Colonic mucosa (tissue), 4 donors: ENCODE measurements at regions not wholly inside any gene's neighbourhood (a gene's known extent, or its start where the extent isn't known, plus 50 kb on each side); places are given as distances from the start of the nearest gene placed in this dataset.

Source experiments
- DNase-seq: peaks from one replicate; pipeline ENCODE4 v3.0.0-alpha.2; 2020
- H3K27ac ChIP-seq: fragments of 200-600 bp; one replicate; pipeline ENCODE4 v1.8.0; 2021
- H3K27me3 ChIP-seq: fragments of 200-600 bp; one replicate; pipeline ENCODE4 v1.8.0; 2021
- H3K36me3 ChIP-seq: fragments of 200-600 bp; one replicate; pipeline ENCODE4 v1.8.0; 2021
- H3K4me1 ChIP-seq: fragments of 200-600 bp; one replicate; pipeline ENCODE4 v1.8.0; 2021; ENCODE audit warnings: mild to moderate bottlenecking
- H3K4me3 ChIP-seq: fragments of 200-600 bp; one replicate; pipeline ENCODE4 v1.8.0; 2021
- H3K9ac ChIP-seq, 2 donors: one replicate each; pipeline ENCODE4 v1.7.0; 2013; ENCODE audit warnings: control low read depth in 2 of 2, low read depth in 2 of 2, low read length in 2 of 2
- H3K9me3 ChIP-seq: fragments of 200-600 bp; one replicate; pipeline ENCODE4 v1.8.0; 2021
- intact Hi-C: fragments of 100-400 bp; cut with DNase I; formaldehyde crosslinking; loops from one replicate; pipeline ENCODE4 v1.14.1; 2022
- TF ChIP-seq, protein P1 (sequence below): fragments of 200-600 bp; IDR thresholded peaks from one replicate; pipeline ENCODE4 v1.8.0; 2022; ENCODE audit warnings: antibody characterized with exemption, mild to moderate bottlenecking
- donor health status: healthy.
- donor health status: DM: no; HTN: no; CAD: no.
- donor health status: DM: no; HTN: no; CAD: no.

DNA sequence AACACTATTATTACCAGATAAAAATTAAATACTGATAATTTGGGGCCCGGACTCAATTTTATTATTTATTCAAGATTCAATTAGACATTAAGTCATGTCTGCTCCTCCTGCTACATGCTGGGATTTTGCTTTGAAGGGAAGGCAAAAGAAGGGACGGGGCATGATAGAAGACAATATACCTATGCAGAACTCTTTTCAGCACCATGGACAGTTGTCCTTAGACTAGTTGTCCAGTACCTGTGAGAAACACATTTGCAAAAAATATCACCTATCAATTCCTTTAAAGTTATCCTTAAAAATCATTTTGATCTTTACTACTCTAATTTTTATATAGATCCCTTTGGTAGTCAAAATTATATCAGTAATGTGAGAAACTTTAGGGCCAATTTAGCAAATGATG lies 100.2 kb upstream of the SULT1C3 start:
- no peak for DNase-seq
- intact Hi-C loops: no loop called here

DNA sequence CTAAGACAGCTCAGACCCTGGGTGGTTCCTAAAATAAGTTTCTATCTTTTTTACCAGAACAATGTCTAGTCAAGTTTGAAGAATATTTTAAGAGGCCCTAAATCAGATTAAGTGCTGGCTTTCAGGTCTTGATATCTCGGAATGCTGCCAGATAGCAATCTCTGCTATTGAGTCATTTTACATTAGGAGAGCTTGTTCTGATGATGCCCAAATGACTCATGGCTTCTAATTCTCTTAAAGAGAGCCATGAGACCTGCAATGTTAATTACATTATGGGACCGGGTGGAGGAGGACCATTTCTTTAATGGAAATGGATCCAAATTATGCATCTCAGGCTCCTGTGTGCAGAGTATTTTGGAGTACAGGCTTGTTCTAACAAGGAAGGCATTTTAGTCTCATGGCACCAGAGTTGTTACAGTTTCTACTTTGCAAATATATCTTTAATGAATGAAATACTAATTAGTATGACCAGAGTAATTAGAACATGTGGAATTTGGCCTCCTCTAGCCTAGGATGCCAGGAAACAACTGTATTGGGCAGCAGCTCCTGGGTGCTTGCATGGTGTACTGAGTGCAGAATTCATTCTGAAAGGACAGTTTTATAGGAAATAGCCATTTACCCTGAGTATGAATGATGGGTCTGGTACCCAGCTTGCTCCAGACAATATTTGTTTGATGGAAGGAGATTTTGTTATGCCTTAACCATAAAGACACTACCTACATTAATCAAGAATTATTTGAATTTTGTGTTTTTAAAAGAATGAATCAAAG lies 94.0 kb upstream of the SULT1C3 start:
- no peaks in the 10 kb centered on the region for H3K9me3 ChIP-seq
- intact Hi-C loops: no loop called here
- TF ChIP-seq, protein P1, sequence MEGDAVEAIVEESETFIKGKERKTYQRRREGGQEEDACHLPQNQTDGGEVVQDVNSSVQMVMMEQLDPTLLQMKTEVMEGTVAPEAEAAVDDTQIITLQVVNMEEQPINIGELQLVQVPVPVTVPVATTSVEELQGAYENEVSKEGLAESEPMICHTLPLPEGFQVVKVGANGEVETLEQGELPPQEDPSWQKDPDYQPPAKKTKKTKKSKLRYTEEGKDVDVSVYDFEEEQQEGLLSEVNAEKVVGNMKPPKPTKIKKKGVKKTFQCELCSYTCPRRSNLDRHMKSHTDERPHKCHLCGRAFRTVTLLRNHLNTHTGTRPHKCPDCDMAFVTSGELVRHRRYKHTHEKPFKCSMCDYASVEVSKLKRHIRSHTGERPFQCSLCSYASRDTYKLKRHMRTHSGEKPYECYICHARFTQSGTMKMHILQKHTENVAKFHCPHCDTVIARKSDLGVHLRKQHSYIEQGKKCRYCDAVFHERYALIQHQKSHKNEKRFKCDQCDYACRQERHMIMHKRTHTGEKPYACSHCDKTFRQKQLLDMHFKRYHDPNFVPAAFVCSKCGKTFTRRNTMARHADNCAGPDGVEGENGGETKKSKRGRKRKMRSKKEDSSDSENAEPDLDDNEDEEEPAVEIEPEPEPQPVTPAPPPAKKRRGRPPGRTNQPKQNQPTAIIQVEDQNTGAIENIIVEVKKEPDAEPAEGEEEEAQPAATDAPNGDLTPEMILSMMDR: no peak
- no peak overlapping the region for H3K4me3 ChIP-seq
- H3K36me3 ChIP-seq: no peaks in the 10 kb centered on the region
- no peak for DNase-seq
- H3K27me3 ChIP-seq: no peaks in the 10 kb centered on the region
- H3K9ac ChIP-seq: no peak overlapping the region
- H3K27ac ChIP-seq: no peak overlapping the region
- H3K4me1 ChIP-seq: no peaks in the 10 kb centered on the region

More for the DNA sequence above, 100.2 kb upstream of the SULT1C3 start:
- Histone ChIP-seq H3K4me1 (no peaks in the 10 kb centered on the region), H3K9me3 (no peaks in the 10 kb centered on the region), H3K36me3 (no peaks in the 10 kb centered on the region), H3K27me3 (no peaks in the 10 kb centered on the region), H3K4me3 (no peak overlapping the region), H3K27ac (no peak overlapping the region), H3K9ac (no peak overlapping the region)
- TF ChIP-seq, protein P1: no peak

DNA sequence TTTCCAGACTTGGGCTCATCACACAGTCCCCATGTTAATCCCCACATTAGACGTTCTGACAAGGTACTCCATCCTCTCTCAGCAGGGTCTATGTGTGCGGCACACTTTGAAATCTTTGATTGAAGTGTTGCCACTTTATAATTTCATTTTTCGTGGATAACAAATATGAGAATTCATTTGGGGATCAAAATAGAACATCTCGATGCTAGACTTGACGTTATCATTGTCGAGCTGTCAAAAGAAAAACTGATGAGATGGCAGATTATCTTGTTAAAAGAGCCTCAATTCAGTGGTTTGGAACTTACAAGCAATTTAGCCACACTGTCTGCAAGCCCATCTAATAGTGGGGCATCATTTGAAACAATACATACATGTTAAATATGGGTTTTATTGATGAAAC lies 91.2 kb upstream of the SULT1C3 start:
- no peaks in the 10 kb centered on the region for H3K9me3 ChIP-seq
- TF ChIP-seq, protein P1: no peak
- intact Hi-C loops: no loop called here
- H3K4me1 ChIP-seq: no peaks in the 10 kb centered on the region
- no peak overlapping the region for H3K27ac ChIP-seq
- H3K27me3 ChIP-seq: no peaks in the 10 kb centered on the region
- no peaks in the 10 kb centered on the region for H3K36me3 ChIP-seq
- H3K9ac ChIP-seq: no peak overlapping the region
- H3K4me3 ChIP-seq: no peak overlapping the region
- no peak for DNase-seq

DNA sequence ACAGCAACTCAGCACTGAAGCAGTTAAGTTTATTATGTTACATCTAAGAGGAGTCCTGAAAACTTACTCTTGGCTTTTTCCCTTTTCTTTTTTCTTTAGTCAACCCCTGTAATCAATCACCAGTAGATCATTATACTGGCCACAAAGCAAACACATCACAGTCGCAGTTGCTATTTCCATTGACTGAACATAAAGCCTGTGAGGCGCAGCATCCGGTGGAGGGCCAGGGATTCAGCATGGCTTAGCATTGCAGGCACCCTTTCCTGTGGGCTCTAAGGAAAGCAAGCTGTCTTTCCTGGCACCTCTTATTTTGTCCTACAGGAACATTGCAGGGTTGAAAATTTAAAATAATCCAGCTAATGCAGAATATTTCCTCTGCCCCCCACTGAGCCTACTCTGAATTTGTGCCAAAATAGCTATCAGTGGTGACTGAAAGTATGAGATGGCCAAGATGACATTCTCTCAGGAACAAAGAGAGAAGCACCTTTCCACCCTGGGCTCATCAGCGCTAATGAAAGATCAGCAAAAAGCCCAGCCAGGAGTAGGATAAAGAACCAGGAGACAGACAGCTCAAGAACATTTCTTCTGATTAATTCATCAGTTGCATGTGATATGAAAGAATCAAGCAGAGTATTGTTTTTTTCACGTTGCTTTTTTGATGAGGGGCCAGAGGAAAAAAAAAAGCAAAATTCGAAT lies 85.3 kb upstream of the SULT1C3 start:
- Histone ChIP-seq H3K27ac (no peak overlapping the region), H3K4me3 (no peak overlapping the region), H3K9ac (no peak overlapping the region), H3K9me3 (no peaks in the 10 kb centered on the region), H3K27me3 (no peaks in the 10 kb centered on the region), H3K36me3 (no peaks in the 10 kb centered on the region), H3K4me1 (no peaks in the 10 kb centered on the region)
- TF ChIP-seq, protein P1: no peak
- no peak for DNase-seq
- intact Hi-C loops: no loop called here

DNA sequence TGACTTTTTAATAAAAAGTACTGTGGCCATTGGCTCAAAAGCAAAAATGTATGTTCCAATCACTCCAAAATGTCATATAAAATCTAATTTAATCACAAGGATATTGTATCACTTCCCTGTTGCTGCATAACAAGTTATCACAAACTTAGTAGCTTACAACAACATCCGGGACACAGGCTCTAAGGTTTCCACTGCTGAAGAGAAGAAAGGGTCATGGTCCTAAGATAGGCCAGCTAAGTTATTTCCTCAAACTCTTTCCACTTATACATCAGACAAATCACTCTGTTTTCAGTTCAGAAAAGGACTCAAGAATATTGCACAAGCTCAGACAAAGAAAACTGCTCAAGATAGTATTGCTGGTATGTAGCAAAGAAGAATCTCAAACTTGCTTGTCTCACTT lies 78.5 kb upstream of the SULT1C3 start:
- Histone ChIP-seq H3K4me3 (no peak overlapping the region), H3K36me3 (no peaks in the 10 kb centered on the region), H3K27me3 (no peaks in the 10 kb centered on the region), H3K9ac (no peak overlapping the region), H3K9me3 (no peaks in the 10 kb centered on the region), H3K27ac (no peak overlapping the region), H3K4me1 (no peaks in the 10 kb centered on the region)
- TF ChIP-seq, protein P1: no peak
- intact Hi-C loops: no loop called here
- no peak for DNase-seq
